Stimulated activated naive CD8-positive, alpha-beta T cell treated with anti-CD3 and anti-CD28 coated beads, Interleukin-15, amount 100 ng/mL, for 72 hours (primary cell): ENCODE measurements at regions not wholly inside any gene's neighbourhood (a gene's known extent, or its start where the extent isn't known, plus 50 kb on each side); places are given as distances from the start of the nearest gene placed in this dataset.
"Not testable (repeated sequence)": the region's sequence is repeated elsewhere in the genome, so short reads cannot be mapped to it uniquely, and the experiment has no call there.

ENCODE experiments used
- ATAC-seq: fragments of 150-1000 bp; cut with Tn5 transposase; 2 replicates; pipeline ENCODE4 v1.10.0; 2021; ENCODE audit warnings: mild to moderate bottlenecking, moderate library complexity
- DNase-seq, 2 donors: peaks; one replicate each; pipeline ENCODE4 v3.0.0; 2021 to 2022
- H3K27ac Mint-ChIP-seq, 2 donors: one replicate each; pipeline ENCODE4 v1.8.0; 2022; ENCODE audit warnings: mild to moderate bottlenecking in 2 of 2, mixed read lengths in 2 of 2, moderate library complexity in 2 of 2
- H3K27me3 Mint-ChIP-seq: one replicate; pipeline ENCODE4 v1.8.0; 2022; ENCODE audit warnings: mixed read lengths
- H3K4me1 Mint-ChIP-seq: one replicate; pipeline ENCODE4 v1.8.0; 2022; ENCODE audit warnings: mild to moderate bottlenecking, mixed read lengths
- H3K4me3 Mint-ChIP-seq, 2 donors: one replicate each; pipeline ENCODE4 v1.8.0; 2022; ENCODE audit warnings: mild to moderate bottlenecking in 2 of 2, mixed read lengths in 2 of 2, moderate library complexity in 1 of 2
- H3K9me3 Mint-ChIP-seq, 2 donors: one replicate each; pipeline ENCODE4 v1.8.0; 2022; ENCODE audit warnings: mixed read lengths in 2 of 2

GRCh38 chr9:115845648-115846312 lies 307.8 kb upstream of the PAPPA start:
- DNase-seq (no peak), ATAC-seq (no peak)
- H3K27ac Mint-ChIP-seq, result no peak overlapping the region
- no peaks in the 10 kb centered on the region for H3K27me3 Mint-ChIP-seq
- H3K4me3 Mint-ChIP-seq, result no peak overlapping the region
- H3K4me1 Mint-ChIP-seq, result no peaks in the 10 kb centered on the region
- peaks cover 0 to 11% of the 10 kb centered on the region in 2 donors for H3K9me3 Mint-ChIP-seq

GRCh38 chr9:115847216-115847615 lies 306.4 kb upstream of the PAPPA start:
- Mint-ChIP-seq H3K4me3 (no peak overlapping the region), H3K27me3 (no peaks in the 10 kb centered on the region), H3K9me3 (peaks cover 0 to 11% of the 10 kb centered on the region in 2 donors), H3K4me1 (no peaks in the 10 kb centered on the region), H3K27ac (no peak overlapping the region)
- ATAC-seq, result no peak
- no peak for DNase-seq

DNA sequence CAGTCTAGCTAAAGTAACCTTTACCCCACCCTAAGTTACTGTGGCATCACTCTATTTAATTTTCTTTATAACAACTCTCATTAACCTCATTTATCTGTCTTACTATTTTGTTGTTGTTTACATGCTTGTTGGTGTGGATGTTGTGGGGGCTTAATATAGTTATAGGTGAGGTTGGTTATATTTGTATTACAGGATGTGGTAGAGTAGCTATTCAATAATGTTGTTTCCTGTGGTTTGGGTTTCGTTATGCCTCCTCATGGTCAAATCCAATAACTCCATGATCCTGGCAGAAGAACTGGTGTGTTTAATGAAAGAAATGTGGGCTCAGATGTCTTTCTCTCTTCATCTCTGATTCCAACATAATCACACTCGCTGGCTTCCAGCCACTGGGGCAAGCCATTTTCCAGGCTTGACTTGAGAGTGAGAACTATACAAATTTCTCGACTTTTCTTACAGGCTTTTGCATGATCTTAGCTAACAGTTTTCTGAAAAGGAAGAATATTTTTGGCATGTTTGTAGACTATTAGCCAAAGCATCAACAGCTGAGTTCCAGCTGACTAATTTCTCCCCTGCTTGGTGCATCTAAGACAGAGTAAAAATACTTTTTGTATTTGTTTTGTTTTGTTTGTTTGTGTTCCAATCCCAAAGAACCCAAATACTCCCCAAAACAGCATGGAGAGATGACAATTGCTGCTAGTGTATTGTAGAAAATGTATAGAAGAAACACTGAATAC lies 303.7 kb upstream of the PAPPA start:
- ATAC-seq (no peak), DNase-seq (no peak)
- peaks cover 0 to 7% of the 10 kb centered on the region in 2 donors for H3K9me3 Mint-ChIP-seq
- H3K27ac Mint-ChIP-seq, result no peak overlapping the region
- H3K4me3 Mint-ChIP-seq, result no peak overlapping the region
- no peaks in the 10 kb centered on the region for H3K4me1 Mint-ChIP-seq
- no peaks in the 10 kb centered on the region for H3K27me3 Mint-ChIP-seq

DNA sequence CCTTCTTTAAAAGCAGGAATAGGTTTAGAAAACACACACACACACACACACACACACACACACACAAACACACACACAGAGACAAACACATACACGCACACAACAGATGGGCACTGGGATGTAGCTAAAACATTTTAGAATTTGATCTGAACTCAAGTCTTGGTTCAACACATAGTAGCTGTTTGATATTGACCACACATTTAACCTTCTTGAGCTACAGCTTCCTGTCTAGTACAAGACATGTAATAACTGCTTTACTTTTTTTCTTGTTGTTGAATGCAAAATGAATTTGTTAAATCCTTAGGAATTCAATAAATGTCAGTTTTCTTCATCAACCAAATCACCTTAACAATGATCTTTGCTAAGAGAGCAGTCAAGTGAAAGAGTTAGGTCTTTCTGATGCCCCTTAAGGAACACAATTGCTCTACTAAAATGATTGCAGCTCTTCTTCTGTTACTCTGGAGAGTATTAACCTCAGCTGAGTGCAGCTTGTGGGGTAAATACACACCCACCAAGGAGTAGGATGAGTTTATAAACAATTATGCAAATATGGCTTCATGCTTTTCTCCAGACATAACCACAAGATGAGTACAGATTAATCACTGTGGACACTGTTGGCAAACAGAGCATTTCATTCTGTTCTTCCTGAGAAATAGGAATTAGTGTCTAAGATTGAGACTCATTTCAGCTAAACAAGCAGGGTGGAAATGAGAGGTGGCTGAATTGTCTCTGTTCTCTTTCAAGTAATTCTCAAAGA lies 302.9 kb upstream of the PAPPA start:
- no peaks in the 10 kb centered on the region for H3K4me1 Mint-ChIP-seq
- DNase-seq (no peak), ATAC-seq (no peak)
- no peak overlapping the region for H3K4me3 Mint-ChIP-seq
- no peaks in the 10 kb centered on the region for H3K27me3 Mint-ChIP-seq
- peaks cover 0 to 7% of the 10 kb centered on the region in 2 donors for H3K9me3 Mint-ChIP-seq
- no peak overlapping the region for H3K27ac Mint-ChIP-seq

DNA sequence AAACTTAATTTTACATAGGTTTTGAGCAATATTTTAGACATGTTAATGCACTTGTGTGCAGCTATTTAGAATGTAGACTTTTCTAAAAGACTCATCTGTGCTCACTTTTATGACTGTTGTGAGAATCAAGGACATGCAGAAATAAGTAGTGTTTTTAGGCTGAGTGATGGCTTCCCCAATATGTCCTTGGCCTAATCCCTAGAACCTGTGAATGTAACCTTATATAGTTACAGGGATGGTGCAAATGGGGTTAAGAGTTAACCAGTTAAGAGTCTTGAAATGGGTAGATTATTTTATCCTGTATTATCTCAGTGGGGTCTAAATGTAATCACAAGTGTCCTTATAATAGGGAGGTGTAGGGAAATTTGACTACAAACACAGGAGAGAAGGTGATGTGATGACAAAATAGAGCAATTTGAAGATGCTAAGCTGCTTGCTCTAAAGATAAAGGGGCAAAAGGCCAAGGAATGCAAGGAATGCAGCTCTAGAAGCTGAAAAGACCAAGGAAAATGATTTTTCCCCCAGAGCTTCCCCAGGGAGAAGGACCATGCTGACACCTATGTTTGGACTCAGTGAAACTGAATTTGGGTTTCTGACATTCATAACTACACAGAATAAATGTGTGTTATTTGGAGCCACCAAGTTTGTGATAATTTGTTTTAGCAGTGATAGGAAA lies 298.0 kb upstream of the PAPPA start:
- Mint-ChIP-seq H3K4me3 (no peak overlapping the region), H3K9me3 (peaks cover 0 to 5% of the 10 kb centered on the region in 2 donors), H3K4me1 (no peaks in the 10 kb centered on the region), H3K27ac (no peak overlapping the region), H3K27me3 (no peaks in the 10 kb centered on the region)
- ATAC-seq (no peak), DNase-seq (no peak)

DNA sequence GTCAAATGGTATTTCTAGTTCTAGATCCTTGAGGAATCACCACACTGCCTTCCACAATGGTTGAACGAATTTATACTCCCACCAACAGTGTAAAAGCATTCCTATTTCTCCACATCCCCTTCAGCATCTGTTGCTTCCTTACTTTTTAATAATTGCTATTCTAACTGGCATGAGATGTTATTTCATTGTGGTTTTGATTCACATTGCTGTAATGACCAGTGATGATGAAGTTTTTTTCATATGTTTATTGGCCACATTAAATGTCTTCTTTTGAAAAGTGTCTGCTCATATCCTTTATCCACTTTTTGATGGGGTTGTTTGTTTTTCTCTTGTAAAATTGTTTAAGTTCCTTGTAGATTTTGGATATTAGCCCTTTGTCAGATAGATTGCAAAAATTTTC lies 295.2 kb upstream of the PAPPA start:
- not testable (repeated sequence) for H3K4me3 Mint-ChIP-seq, H3K27ac Mint-ChIP-seq, H3K4me1 Mint-ChIP-seq, H3K27me3 Mint-ChIP-seq, DNase-seq, ATAC-seq, H3K9me3 Mint-ChIP-seq

- no peak for ATAC-seq
- Mint-ChIP-seq H3K4me1 (no peaks in the 10 kb centered on the region), H3K4me3 (no peak overlapping the region), H3K27ac (no peak overlapping the region), H3K9me3 (peaks cover 0 to 5% of the 10 kb centered on the region in 2 donors), H3K27me3 (no peaks in the 10 kb centered on the region)
- DNase-seq, result no peak
These were observed 291.6 kb upstream of the PAPPA start for GRCh38 chr9:115862021-115862420.

DNA sequence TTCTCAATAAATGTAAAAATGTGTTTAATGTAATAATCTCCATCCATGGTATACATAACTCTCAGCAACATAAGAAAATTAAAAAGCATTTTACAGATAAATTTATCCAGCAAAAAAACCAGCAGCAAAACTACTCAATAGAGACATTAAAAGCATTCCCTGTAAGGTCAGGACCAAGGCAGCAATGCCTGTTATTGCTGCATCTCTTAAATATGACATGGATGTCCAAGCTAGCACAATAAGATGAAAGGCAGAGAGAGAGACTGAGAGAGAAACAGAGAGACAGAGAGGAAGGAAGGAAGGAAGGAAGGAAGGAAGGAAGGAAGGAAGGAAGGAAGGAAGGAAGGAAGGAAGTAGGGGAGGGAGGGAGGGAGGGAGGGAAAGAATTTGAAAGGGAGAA lies 289.0 kb upstream of the PAPPA start:
- no peak overlapping the region for H3K27ac Mint-ChIP-seq
- ATAC-seq, result no peak

DNA sequence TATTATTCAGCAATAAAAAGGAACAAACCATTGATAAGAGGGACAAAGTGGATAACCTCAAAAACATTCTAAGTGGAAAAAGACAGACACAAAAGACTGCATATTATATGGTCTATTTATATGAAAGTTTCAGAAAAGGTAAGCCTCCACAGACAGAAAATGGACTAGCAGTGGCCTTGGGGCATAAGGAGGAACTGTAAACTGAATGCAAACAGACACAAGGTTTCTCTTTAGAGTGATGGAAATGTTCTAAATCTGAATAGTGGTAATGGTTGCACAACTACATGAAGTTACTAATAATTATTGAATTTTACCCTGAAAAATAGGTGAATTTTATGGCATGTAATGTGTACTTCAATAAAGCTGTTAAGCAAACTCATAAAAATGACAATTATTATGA lies 286.3 kb upstream of the PAPPA start:
- H3K9me3 Mint-ChIP-seq, result peaks cover 0 to 5% of the 10 kb centered on the region in 2 donors

More for the DNA sequence above, 289.0 kb upstream of the PAPPA start:
- Mint-ChIP-seq H3K27me3 (no peaks in the 10 kb centered on the region), H3K4me1 (no peaks in the 10 kb centered on the region), H3K4me3 (no peak overlapping the region), H3K9me3 (peaks cover 0 to 2% of the 10 kb centered on the region in 2 donors)
- DNase-seq, result no peak

GRCh38 chr9:115877852-115878438 lies 275.6 kb upstream of the PAPPA start:
- Mint-ChIP-seq H3K27me3 (no peaks in the 10 kb centered on the region), H3K9me3 (peaks cover 14% of the 10 kb centered on the region in 2 donors), H3K4me3 (no peak overlapping the region), H3K27ac (no peak overlapping the region), H3K4me1 (no peaks in the 10 kb centered on the region)
- DNase-seq (no peak), ATAC-seq (no peak)

More for the DNA sequence above, 286.3 kb upstream of the PAPPA start:
- no peaks in the 10 kb centered on the region for H3K4me1 Mint-ChIP-seq
- ATAC-seq, result no peak
- H3K4me3 Mint-ChIP-seq, result no peak overlapping the region
- H3K27ac Mint-ChIP-seq, result no peak overlapping the region
- DNase-seq, result no peak
- H3K27me3 Mint-ChIP-seq, result no peaks in the 10 kb centered on the region

DNA sequence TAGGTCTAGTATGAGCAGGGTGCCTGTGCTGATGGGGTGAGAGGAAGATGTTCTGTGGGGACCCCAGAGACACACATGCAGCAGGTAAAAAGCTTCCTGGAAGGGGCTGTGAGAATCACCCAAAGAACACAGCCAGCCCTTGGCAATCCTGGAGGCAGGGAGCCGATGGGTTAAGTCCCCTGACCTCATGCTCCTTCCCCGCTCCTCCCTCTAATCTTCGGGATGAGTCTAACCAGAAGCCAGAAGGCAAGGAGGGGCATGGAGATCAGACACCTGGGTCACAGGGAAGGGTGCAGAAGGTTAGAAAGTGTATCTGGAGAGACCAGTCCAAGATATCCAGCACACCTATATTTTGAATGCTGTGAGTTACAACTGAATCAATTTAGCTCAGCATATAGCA lies 274.1 kb upstream of the PAPPA start:
- Mint-ChIP-seq H3K4me3 (no peak overlapping the region), H3K27me3 (no peaks in the 10 kb centered on the region)

GRCh38 chr9:115880221-115880885 lies 273.2 kb upstream of the PAPPA start:
- ATAC-seq, result no peak
- no peak overlapping the region for H3K4me3 Mint-ChIP-seq
- no peaks in the 10 kb centered on the region for H3K4me1 Mint-ChIP-seq
- H3K27ac Mint-ChIP-seq, result no peak overlapping the region
- H3K9me3 Mint-ChIP-seq, result peaks cover 11 to 14% of the 10 kb centered on the region in 2 donors
- no peak for DNase-seq
- no peaks in the 10 kb centered on the region for H3K27me3 Mint-ChIP-seq

More for the DNA sequence above, 274.1 kb upstream of the PAPPA start:
- no peak for ATAC-seq
- H3K27ac Mint-ChIP-seq, result no peak overlapping the region
- H3K9me3 Mint-ChIP-seq, result peaks cover 14% of the 10 kb centered on the region in 2 donors
- H3K4me1 Mint-ChIP-seq, result no peaks in the 10 kb centered on the region
- no peak for DNase-seq

DNA sequence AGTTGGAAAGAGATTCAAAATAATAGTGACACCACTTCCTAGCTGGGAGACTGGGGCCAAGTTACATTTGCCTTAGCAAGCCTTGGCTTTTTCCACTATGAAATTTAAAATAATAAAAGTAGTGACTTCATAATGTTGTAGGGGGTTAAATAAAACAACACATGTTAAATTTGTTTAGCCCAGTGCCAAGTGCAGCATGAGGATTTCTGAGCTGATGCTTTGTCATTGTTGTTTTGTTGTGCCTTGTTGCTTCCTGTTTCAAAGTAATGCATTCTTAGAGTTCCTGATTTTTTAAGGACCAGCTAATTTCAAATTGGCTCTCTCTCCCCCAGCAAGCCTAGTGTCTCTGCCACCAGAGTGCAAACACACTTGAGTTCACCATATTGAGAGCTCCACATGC lies 270.7 kb upstream of the PAPPA start:
- Mint-ChIP-seq H3K9me3 (peaks cover 0 to 3% of the 10 kb centered on the region in 2 donors), H3K4me3 (no peak overlapping the region), H3K27ac (no peak overlapping the region), H3K27me3 (no peaks in the 10 kb centered on the region), H3K4me1 (no peaks in the 10 kb centered on the region)
- ATAC-seq (no peak), DNase-seq (no peak)

DNA sequence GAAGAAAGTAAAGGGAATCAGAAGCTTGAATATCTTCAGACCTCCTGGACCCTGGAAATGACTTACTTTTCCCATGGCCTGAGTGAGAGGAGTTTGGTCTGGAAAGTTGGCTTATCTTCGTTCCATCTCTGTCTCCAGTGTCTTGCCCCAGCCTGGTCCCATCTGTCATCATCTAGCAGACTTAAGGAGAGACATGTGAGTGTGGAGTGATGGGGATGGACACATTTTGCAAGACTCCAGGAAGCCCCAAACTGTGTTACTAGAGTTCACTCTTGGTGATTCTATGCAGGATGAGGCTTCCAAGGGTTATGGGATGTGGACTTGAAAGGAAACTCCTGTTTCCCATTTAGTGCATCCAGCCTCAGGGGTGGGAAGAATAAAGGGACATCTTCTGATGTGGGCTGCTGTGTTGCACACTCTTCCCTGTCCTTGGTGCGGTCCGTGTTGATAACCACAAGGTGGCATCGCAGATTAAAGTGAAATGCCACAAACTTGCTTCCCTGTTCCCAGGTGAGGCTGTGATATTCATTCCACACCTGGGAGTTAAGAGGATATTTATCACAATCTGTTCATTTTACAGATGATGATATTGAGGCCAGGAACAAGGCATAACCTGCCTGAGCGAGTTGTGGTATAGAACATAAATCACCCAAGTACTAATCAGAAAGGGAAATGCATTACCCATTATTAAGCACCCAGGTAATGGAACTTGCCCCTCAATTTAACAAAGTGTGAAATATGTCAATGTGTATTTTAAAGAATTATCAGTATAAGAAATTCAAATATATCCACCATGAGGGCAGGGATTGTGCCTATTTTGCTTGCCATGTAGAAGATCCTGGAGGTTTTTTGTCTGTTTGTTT lies 269.9 kb upstream of the PAPPA start:
- ATAC-seq, result no peak
- Mint-ChIP-seq H3K27ac (no peak overlapping the region), H3K4me3 (no peak overlapping the region), H3K9me3 (no peaks in the 10 kb centered on the region), H3K4me1 (no peaks in the 10 kb centered on the region), H3K27me3 (no peaks in the 10 kb centered on the region)
- DNase-seq, result no peak
